Panc1 (cell line): ENCODE measurements at regions not wholly inside any gene's neighbourhood (a gene's known extent, or its start where the extent isn't known, plus 50 kb on each side); places are given as distances from the start of the nearest gene placed in this dataset.

Source experiments
- ATAC-seq: fragments of 200-7000 bp; cut with Tn5 transposase; 2 replicates; pipeline ENCODE4 v1.9.1; 2020; ENCODE audit warnings: mild to moderate bottlenecking, moderate library complexity
- BruUV-seq: library from RNA; stranded (reverse); fragments of 400-500 nt; replicated peaks from 2 replicates; lab custom pipeline; 2021; lab: Mats Ljungman, UMichigan
- CTCF ChIA-PET: fragments of 300-600 bp; sonication (Branson Sonifier 250); formaldehyde crosslinking; loops from one replicate; lab custom pipeline; 2022; ENCODE audit warnings: antibody characterized with exemption; lab: Charles Lee
- POLR2A ChIA-PET: fragments of 300-600 bp; sonication (Branson Sonifier 250); formaldehyde crosslinking; loops from one replicate; lab custom pipeline; 2022; ENCODE audit warnings: antibody characterized with exemption; lab: Charles Lee
- DNase-seq: peaks from one replicate; pipeline ENCODE4 v3.0.0-alpha.2; 2010; ENCODE audit warnings: low read depth, low spot score
- H3K27ac ChIP-seq: 2 replicates; pipeline ENCODE4 v1.5.1; 2011; ENCODE audit warnings: mild to moderate bottlenecking, low read length, inconsistent platforms
- H3K27me3 ChIP-seq: fragments of 200-500 bp; sonication (Bioruptor generic); 2 replicates; pipeline ENCODE4 v1.6.0; 2014; ENCODE audit warnings: low read length, inconsistent platforms; ENCODE audit not compliant: control insufficient read depth, insufficient read depth
- H3K36me3 ChIP-seq: fragments of 200-500 bp; sonication (Bioruptor generic); 2 replicates; pipeline ENCODE4 v1.5.1; 2014; ENCODE audit warnings: inconsistent platforms, mild to moderate bottlenecking, low read length, moderate library complexity; ENCODE audit not compliant: control insufficient read depth, insufficient read depth
- H3K4me1 ChIP-seq: 2 replicates; pipeline ENCODE4 v1.5.1; 2011; ENCODE audit warnings: inconsistent platforms, mild to moderate bottlenecking, low read length, moderate library complexity; ENCODE audit not compliant: control insufficient read depth, insufficient read depth
- H3K4me3 ChIP-seq, 2 experiments: 2 replicates each; pipeline ENCODE4 v1.5.1; 2011 to 2012; ENCODE audit warnings: low read depth in 2 of 2, low read length in 2 of 2, mild to moderate bottlenecking in 2 of 2, inconsistent platforms in 1 of 2, moderate library complexity in 1 of 2
- H3K9me3 ChIP-seq: fragments of 200-500 bp; sonication (Bioruptor generic); 2 replicates; pipeline ENCODE4 v1.5.1; 2014; ENCODE audit warnings: low read depth, mild to moderate bottlenecking, inconsistent platforms, low read length, moderate library complexity; ENCODE audit not compliant: control insufficient read depth, insufficient read depth
- CTCF ChIP-seq: fragments of 450-650 bp; IDR thresholded peaks from 2 replicates; pipeline ENCODE4 v1.5.1; 2017; ENCODE audit warnings: mild to moderate bottlenecking
- POLR2AphosphoS5 ChIP-seq: IDR thresholded peaks from 2 replicates; pipeline ENCODE4 v1.6.1; 2012; ENCODE audit warnings: mild to moderate bottlenecking, low read depth, low read length, moderate library complexity
- REST ChIP-seq, 2 experiments: IDR thresholded peaks; 2 replicates each; pipeline ENCODE4 v1.6.1; 2011 to 2012; ENCODE audit warnings: low read depth in 2 of 2, control low read depth in 1 of 2, low read length in 1 of 2, mild to moderate bottlenecking in 1 of 2, moderate library complexity in 1 of 2; ENCODE audit not compliant: insufficient read depth in 1 of 2
- SIN3A ChIP-seq: IDR thresholded peaks from 2 replicates; pipeline ENCODE4 v1.6.1; 2012; ENCODE audit warnings: low read depth, mild to moderate bottlenecking, low read length, moderate library complexity, borderline replicate concordance; ENCODE audit not compliant: insufficient read depth
- TCF7L2 ChIP-seq: IDR thresholded peaks from 2 replicates; pipeline ENCODE4 v1.6.1; 2011; ENCODE audit warnings: mild to moderate bottlenecking, low read depth, low read length, inconsistent platforms
- in situ Hi-C: cut with HindIII; loops from 2 replicates; pipeline ENCODE4 v1.10.0; 2016; ENCODE audit warnings: low sequenced_read_pairs, low pct_unique_long_range_greater_than_20kb
- intact Hi-C: fragments of 100-400 bp; cut with micrococcal nuclease; formaldehyde crosslinking; loops from one replicate; pipeline ENCODE4 v1.10.0; 2022; ENCODE audit not compliant: unreplicated experiment

- in situ Hi-C loops = no loop called here
- ATAC-seq = no peak
- Histone ChIP-seq H3K4me1 (no peaks in the 10 kb centered on the region), H3K9me3 (no peaks in the 10 kb centered on the region), H3K4me3 (no peak overlapping the region), H3K36me3 (no peaks in the 10 kb centered on the region), H3K27ac (no peak overlapping the region), H3K27me3 (no peaks in the 10 kb centered on the region)
- CTCF ChIA-PET = no interaction called here
- intact Hi-C loops = no loop called here
- no peak for DNase-seq
- TF ChIP-seq SIN3A (no peak), POLR2AphosphoS5 (no peak), REST (IDR thresholded peaks at IDR 0.05; ENCODE audit: insufficient read depth in 1 of 2, low read depth in 2 of 2, low read length in 1 of 2) (no peak), TCF7L2 (no peak), CTCF (no peak)
- POLR2A ChIA-PET = interaction anchor here (0.5 kb wide), 1 partner anchor 48 kb away, joined by 3 read pairs; no protein-coding TSS in a partner anchor
- no TSS peak for BruUV-seq
Measured at GRCh38 chr2:118250463-118250862, 162.2 kb downstream of the INSIG2 start.

GRCh38 chr2:118250001-118250400 is 161.7 kb downstream of the INSIG2 start:
- POLR2A ChIA-PET = interaction anchor here (0.5 kb wide), 1 partner anchor 47 kb away, joined by 3 read pairs; no protein-coding TSS in a partner anchor
- DNase-seq (no peak), ATAC-seq (no peak)
- CTCF ChIA-PET = no interaction called here
- Histone ChIP-seq H3K4me3 (no peak overlapping the region), H3K27ac (no peak overlapping the region), H3K27me3 (no peaks in the 10 kb centered on the region), H3K36me3 (no peaks in the 10 kb centered on the region), H3K4me1 (no peaks in the 10 kb centered on the region), H3K9me3 (no peaks in the 10 kb centered on the region)
- intact Hi-C loops = no loop called here
- in situ Hi-C loops = no loop called here
- TF ChIP-seq SIN3A (no peak), CTCF (no peak), POLR2AphosphoS5 (no peak), REST (IDR thresholded peaks at IDR 0.05; ENCODE audit: insufficient read depth in 1 of 2, low read depth in 2 of 2, low read length in 1 of 2) (no peak), TCF7L2 (no peak)
- BruUV-seq = no TSS peak
